ENCODE measurements at regions not wholly inside any gene's neighbourhood (a gene's known extent, or its start where the extent isn't known, plus 50 kb on each side); places are given as distances from the start of the nearest gene placed in this dataset.
A peak's percentile ranks its signal among the peaks of the same experiment; 100 is the strongest.

DNA sequence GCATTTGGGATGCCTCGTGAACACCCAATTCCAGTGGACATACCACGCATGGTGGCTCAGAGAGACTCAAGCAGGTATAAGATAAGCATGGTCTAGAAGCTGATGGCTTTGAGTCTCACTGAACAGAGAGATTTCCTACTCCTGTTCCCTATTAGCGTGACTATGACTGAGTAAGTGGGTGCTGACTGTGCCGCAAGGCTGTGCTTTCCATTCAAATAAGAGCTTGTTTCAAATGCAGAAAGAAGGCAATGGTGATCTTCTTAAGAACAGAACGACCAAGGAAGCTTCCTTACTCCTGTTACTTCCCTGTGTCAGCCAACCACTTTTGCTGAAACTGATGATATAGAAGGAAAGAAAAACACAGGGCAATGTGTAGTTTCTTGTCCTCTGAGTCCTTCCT, 63.5 kb upstream of the IGFBP2 start:
- no peak overlapping the region for H3K4me3 ChIP-seq
- no peaks in the 10 kb centered on the region for H3K27me3 ChIP-seq
- no peak for DNase-seq (ENCODE audit: low spot score)
- H3K79me2 ChIP-seq = no peaks in the 10 kb centered on the region
- peaks cover 4% of the 10 kb centered on the region for H3K9me3 ChIP-seq (ENCODE audit: low read depth)
- no peak overlapping the region for H3K27ac ChIP-seq
- 82% methylated on average over 5 of the region's 5 CpGs for WGBS (ENCODE audit: low lambda C conversion rate, missing lambda C conversion rate)
- H3K36me3 ChIP-seq (replicated peaks; ENCODE audit: insufficient read depth, low read depth) = no peaks in the 10 kb centered on the region
- no peak overlapping the region for H3K4me2 ChIP-seq
- TF ChIP-seq, protein P1, sequence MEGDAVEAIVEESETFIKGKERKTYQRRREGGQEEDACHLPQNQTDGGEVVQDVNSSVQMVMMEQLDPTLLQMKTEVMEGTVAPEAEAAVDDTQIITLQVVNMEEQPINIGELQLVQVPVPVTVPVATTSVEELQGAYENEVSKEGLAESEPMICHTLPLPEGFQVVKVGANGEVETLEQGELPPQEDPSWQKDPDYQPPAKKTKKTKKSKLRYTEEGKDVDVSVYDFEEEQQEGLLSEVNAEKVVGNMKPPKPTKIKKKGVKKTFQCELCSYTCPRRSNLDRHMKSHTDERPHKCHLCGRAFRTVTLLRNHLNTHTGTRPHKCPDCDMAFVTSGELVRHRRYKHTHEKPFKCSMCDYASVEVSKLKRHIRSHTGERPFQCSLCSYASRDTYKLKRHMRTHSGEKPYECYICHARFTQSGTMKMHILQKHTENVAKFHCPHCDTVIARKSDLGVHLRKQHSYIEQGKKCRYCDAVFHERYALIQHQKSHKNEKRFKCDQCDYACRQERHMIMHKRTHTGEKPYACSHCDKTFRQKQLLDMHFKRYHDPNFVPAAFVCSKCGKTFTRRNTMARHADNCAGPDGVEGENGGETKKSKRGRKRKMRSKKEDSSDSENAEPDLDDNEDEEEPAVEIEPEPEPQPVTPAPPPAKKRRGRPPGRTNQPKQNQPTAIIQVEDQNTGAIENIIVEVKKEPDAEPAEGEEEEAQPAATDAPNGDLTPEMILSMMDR (IDR thresholded peaks at IDR 0.05; ENCODE audit: poor library complexity) = no peak
- TF ChIP-seq EZH2 (IDR thresholded peaks at IDR 0.05; ENCODE audit: borderline replicate concordance) (no peak), EZH2phosphoT487 (IDR thresholded peaks at IDR 0.05; ENCODE audit: low read depth, severe bottlenecking, unreplicated experiment) (no peak)
- H3K9me2 ChIP-seq (replicated peaks; ENCODE audit: insufficient read depth) = no peaks in the 10 kb centered on the region
- peaks cover 13% of the 10 kb centered on the region for H3K4me1 ChIP-seq (ENCODE audit: insufficient read depth)
- no peak overlapping the region for H2AFZ ChIP-seq
- no peaks in the 10 kb centered on the region for H4K20me1 ChIP-seq (ENCODE audit: insufficient read depth, poor library complexity, severe bottlenecking)

DNA sequence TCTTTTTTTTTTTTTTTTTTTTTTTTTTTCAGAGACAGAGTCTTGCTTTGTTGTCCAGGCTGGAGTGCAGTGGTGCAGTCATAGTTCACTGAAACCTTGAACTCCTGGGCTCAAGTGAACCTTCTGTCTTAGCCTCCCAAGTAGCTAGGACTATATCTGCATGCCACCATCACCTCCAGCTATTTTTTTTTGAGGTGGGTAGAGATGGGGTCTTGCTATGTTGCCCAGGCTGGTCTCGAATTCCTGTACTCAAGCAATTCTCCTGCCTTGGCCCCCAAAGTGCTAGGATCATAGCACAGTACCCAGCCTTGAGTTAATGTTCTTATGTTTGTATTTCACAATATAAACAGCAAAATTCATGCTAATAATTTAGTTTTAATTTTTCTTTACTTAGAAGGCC, 62.9 kb upstream of the IGFBP2 start:
- WGBS (ENCODE audit: low lambda C conversion rate, missing lambda C conversion rate) = 90% methylated on average over 1 of the region's 1 CpG
- H4K20me1 ChIP-seq (ENCODE audit: insufficient read depth, poor library complexity, severe bottlenecking) = no peaks in the 10 kb centered on the region

DNA sequence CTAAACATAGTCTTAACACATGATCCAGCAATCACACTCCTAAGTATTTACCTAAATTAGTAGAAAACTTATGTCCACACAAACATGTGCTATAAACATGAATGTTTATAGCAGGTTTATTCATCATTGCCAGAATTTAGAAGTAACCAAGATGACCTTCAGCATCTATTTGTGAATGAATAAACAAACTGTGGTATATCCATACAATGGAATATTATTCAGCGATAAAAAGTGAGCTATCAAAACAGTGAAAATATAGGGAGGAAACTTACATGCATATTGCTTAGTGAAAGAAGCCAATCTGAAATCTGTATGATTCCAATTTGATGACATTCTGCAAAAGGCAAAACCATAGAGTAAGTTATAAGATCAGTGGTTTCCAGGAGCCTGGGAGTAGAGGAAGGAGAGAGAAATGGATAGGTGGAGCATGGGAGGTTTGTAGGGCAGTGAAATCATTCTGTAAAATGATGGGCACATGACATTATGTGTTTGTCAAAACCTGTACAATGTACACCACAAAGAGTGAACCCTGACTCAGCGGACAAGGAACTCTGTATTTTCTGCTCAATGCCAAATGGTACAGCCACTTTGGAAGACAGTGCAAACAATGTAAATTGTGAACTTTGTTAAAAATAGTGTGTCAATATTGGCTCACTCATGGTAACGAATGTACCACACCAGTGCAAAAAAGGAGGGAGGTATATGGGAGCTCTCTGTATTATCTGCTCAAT, 61.9 kb upstream of the IGFBP2 start:
- WGBS (ENCODE audit: low lambda C conversion rate, missing lambda C conversion rate) = 71% methylated on average over 3 of the region's 3 CpGs
- Histone ChIP-seq H3K9me2 (replicated peaks; ENCODE audit: insufficient read depth) (no peaks in the 10 kb centered on the region), H3K4me3 (no peak overlapping the region), H3K27me3 (no peaks in the 10 kb centered on the region), H3K4me2 (no peak overlapping the region), H3K36me3 (replicated peaks; ENCODE audit: insufficient read depth, low read depth) (no peaks in the 10 kb centered on the region), H4K20me1 (ENCODE audit: insufficient read depth, poor library complexity, severe bottlenecking) (no peaks in the 10 kb centered on the region), H3K4me1 (ENCODE audit: insufficient read depth) (peaks cover 13% of the 10 kb centered on the region), H3K9me3 (ENCODE audit: low read depth) (peaks cover 4% of the 10 kb centered on the region), H3K79me2 (no peaks in the 10 kb centered on the region), H2AFZ (no peak overlapping the region), H3K27ac (peak overlapping the region; percentile 80)
- DNase-seq (ENCODE audit: low spot score) = no peak
- TF ChIP-seq, protein P1 (IDR thresholded peaks at IDR 0.05; ENCODE audit: poor library complexity) = no peak
- TF ChIP-seq EZH2phosphoT487 (IDR thresholded peaks at IDR 0.05; ENCODE audit: low read depth, severe bottlenecking, unreplicated experiment) (no peak), EZH2 (IDR thresholded peaks at IDR 0.05; ENCODE audit: borderline replicate concordance) (no peak)

More for the DNA sequence above, 62.9 kb upstream of the IGFBP2 start:
- no peak for TF ChIP-seq EZH2phosphoT487 (IDR thresholded peaks at IDR 0.05; ENCODE audit: low read depth, severe bottlenecking, unreplicated experiment)
- TF ChIP-seq, protein P1 (IDR thresholded peaks at IDR 0.05; ENCODE audit: poor library complexity) = no peak
- TF ChIP-seq EZH2 (IDR thresholded peaks at IDR 0.05; ENCODE audit: borderline replicate concordance) = no peak
- no peak overlapping the region for H3K4me3 ChIP-seq
- no peak overlapping the region for H3K4me2 ChIP-seq
- DNase-seq (ENCODE audit: low spot score) = no peak
- H3K27me3 ChIP-seq = no peaks in the 10 kb centered on the region
- no peaks in the 10 kb centered on the region for H3K79me2 ChIP-seq
- no peak overlapping the region for H2AFZ ChIP-seq
- H3K36me3 ChIP-seq (replicated peaks; ENCODE audit: insufficient read depth, low read depth) = no peaks in the 10 kb centered on the region
- H3K9me3 ChIP-seq (ENCODE audit: low read depth) = peaks cover 4% of the 10 kb centered on the region
- H3K27ac ChIP-seq = no peak overlapping the region
- H3K4me1 ChIP-seq (ENCODE audit: insufficient read depth) = peaks cover 13% of the 10 kb centered on the region
- H3K9me2 ChIP-seq (replicated peaks; ENCODE audit: insufficient read depth) = no peaks in the 10 kb centered on the region

All from hepatocyte (in vitro differentiated cells).